WTC11 (cell line): ENCODE measurements at regions not wholly inside any gene's neighbourhood (a gene's known extent, or its start where the extent isn't known, plus 50 kb on each side); places are given as distances from the start of the nearest gene placed in this dataset.

ENCODE experiments used
- ATAC-seq: fragments of 200-7000 bp; cut with Tn5 transposase; 2 replicates; pipeline ENCODE4 v1.10.0; 2021; ENCODE audit warnings: mild to moderate bottlenecking, moderate library complexity
- CTCF ChIA-PET: fragments of 300-600 bp; sonication (Branson Sonifier 250); formaldehyde crosslinking; loops from one replicate; lab custom pipeline; 2021; ENCODE audit warnings: antibody characterized with exemption; lab: Charles Lee
- POLR2A ChIA-PET: fragments of 350-600 bp; sonication (Branson Sonifier 250); formaldehyde crosslinking; loops from one replicate; lab custom pipeline; 2021; ENCODE audit warnings: antibody characterized with exemption; lab: Charles Lee
- DNase-seq: peaks from one replicate; pipeline ENCODE4 v3.0.0; 2021; ENCODE audit warnings: low spot score
- H3K27ac Mint-ChIP-seq: 2 replicates; pipeline ENCODE4 v1.8.0; 2021; ENCODE audit warnings: mixed read lengths
- H3K27me3 Mint-ChIP-seq: 2 replicates; pipeline ENCODE4 v1.8.0; 2021; ENCODE audit warnings: low read depth, mild to moderate bottlenecking, moderate library complexity, mixed read lengths
- H3K36me3 Mint-ChIP-seq: 2 replicates; pipeline ENCODE4 v1.8.0; 2021; ENCODE audit warnings: mixed read lengths
- H3K4me1 Mint-ChIP-seq: 2 replicates; pipeline ENCODE4 v1.8.0; 2022; ENCODE audit warnings: mixed read lengths
- H3K4me3 Mint-ChIP-seq: 2 replicates; pipeline ENCODE4 v1.8.0; 2021; ENCODE audit warnings: mild to moderate bottlenecking, moderate library complexity, mixed read lengths
- H3K9me3 Mint-ChIP-seq: 2 replicates; pipeline ENCODE4 v1.8.0; 2021; ENCODE audit warnings: mixed read lengths
- ATF1 ChIP-seq: sonication (generic); formaldehyde crosslinking; IDR thresholded peaks from 2 replicates; pipeline ENCODE4 v1.8.1; 2023; ENCODE audit warnings: mild to moderate bottlenecking, moderate library complexity, missing genetic modification reagents
- ESRRA ChIP-seq: sonication (generic); formaldehyde crosslinking; IDR thresholded peaks from 2 replicates; pipeline ENCODE4 v1.8.1; 2022; ENCODE audit warnings: mild to moderate bottlenecking, missing genetic modification reagents, borderline replicate concordance
- FOXP1 ChIP-seq: sonication (generic); formaldehyde crosslinking; IDR thresholded peaks from 2 replicates; pipeline ENCODE4 v1.8.0; 2022; ENCODE audit warnings: missing genetic modification reagents, mild to moderate bottlenecking, moderate library complexity, borderline replicate concordance
- GABPB1 ChIP-seq: sonication (generic); formaldehyde crosslinking; IDR thresholded peaks from 2 replicates; pipeline ENCODE4 v1.8.1; 2023; ENCODE audit warnings: mild to moderate bottlenecking, missing genetic modification reagents
- GTF2I ChIP-seq: fragments of 250-450 bp; sonication (Bioruptor Pico); conservative IDR thresholded peaks from 2 replicates; pipeline ENCODE4 v1.4.0; 2021; ENCODE audit warnings: mild to moderate bottlenecking
- JAZF1 ChIP-seq: fragments of 250-450 bp; sonication (Bioruptor Pico); IDR thresholded peaks from 2 replicates; pipeline ENCODE4 v1.9.0; 2021; ENCODE audit warnings: moderate library complexity, mild to moderate bottlenecking, inconsistent platforms
- KAT7 ChIP-seq: sonication (generic); formaldehyde crosslinking; IDR thresholded peaks from 2 replicates; pipeline ENCODE4 v1.8.1; 2023; ENCODE audit warnings: missing genetic modification reagents, mild to moderate bottlenecking, borderline replicate concordance
- NFYB ChIP-seq: sonication (generic); formaldehyde crosslinking; conservative IDR thresholded peaks from 2 replicates; pipeline ENCODE4 v1.8.0; 2022; ENCODE audit warnings: low read depth, missing genetic modification reagents
- PRRX2 ChIP-seq: fragments of 250-450 bp; sonication (Bioruptor Pico); IDR thresholded peaks from 2 replicates; pipeline ENCODE4 v1.8.0; 2021; ENCODE audit warnings: mild to moderate bottlenecking
- RORB ChIP-seq: fragments of 250-450 bp; sonication (Bioruptor Pico); IDR thresholded peaks from 2 replicates; pipeline ENCODE4 v1.9.0; 2021; ENCODE audit warnings: mild to moderate bottlenecking
- TCF7 ChIP-seq: sonication (generic); formaldehyde crosslinking; IDR thresholded peaks from 2 replicates; pipeline ENCODE4 v1.8.0; 2022; ENCODE audit warnings: mild to moderate bottlenecking, low read depth, missing genetic modification reagents, moderate library complexity
- TEAD1 ChIP-seq: sonication (generic); formaldehyde crosslinking; IDR thresholded peaks from 2 replicates; pipeline ENCODE4 v1.8.0; 2022; ENCODE audit warnings: mild to moderate bottlenecking, missing genetic modification reagents
- TF ChIP-seq, protein P1 (sequence below): sonication (generic); formaldehyde crosslinking; IDR thresholded peaks from 2 replicates; pipeline ENCODE4 v1.8.1; 2023; ENCODE audit warnings: mild to moderate bottlenecking, moderate library complexity, missing genetic modification reagents
- TF ChIP-seq, protein P2 (sequence below): sonication (generic); formaldehyde crosslinking; IDR thresholded peaks from 2 replicates; pipeline ENCODE4 v1.8.1; 2022; ENCODE audit warnings: low read depth, mild to moderate bottlenecking, moderate library complexity, missing genetic modification reagents, borderline replicate concordance
- TF ChIP-seq, protein P3 (sequence below): sonication (generic); formaldehyde crosslinking; IDR thresholded peaks from 2 replicates; pipeline ENCODE4 v1.8.0; 2023; ENCODE audit warnings: missing genetic modification reagents, mild to moderate bottlenecking, borderline replicate concordance
- TF ChIP-seq, protein P4 (sequence below): sonication (generic); formaldehyde crosslinking; IDR thresholded peaks from 2 replicates; pipeline ENCODE4 v1.8.1; 2022; ENCODE audit warnings: missing genetic modification reagents, borderline replicate concordance
- TF ChIP-seq, protein P5 (sequence below): sonication (generic); formaldehyde crosslinking; IDR thresholded peaks from 2 replicates; pipeline ENCODE4 v1.8.1; 2022; ENCODE audit warnings: low read depth, missing genetic modification reagents, borderline replicate concordance
- TF ChIP-seq, protein P6 (sequence below): sonication (generic); formaldehyde crosslinking; IDR thresholded peaks from 2 replicates; pipeline ENCODE4 v1.8.1; 2023; ENCODE audit warnings: mild to moderate bottlenecking, missing genetic modification reagents, moderate library complexity

DNA sequence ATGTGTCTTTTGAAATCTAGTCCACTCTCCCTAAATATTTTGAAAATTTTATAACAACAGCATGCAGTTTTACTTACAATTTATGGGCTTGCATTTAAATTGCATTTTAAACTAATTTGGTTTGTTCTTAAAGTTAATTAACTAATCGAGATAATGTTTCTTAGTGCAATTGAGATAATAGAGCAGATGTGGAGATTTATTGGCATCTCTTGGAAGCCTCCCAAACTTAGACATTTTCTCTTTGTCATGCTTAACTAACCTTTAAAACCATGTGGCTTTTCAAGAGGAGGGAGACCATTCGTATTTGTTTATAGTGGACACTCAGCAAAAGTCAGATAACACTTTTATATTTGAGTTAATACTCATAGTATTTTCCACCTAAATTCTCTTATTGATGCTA, 887.0 kb upstream of the CELF2 start:
- TF ChIP-seq, protein P1, sequence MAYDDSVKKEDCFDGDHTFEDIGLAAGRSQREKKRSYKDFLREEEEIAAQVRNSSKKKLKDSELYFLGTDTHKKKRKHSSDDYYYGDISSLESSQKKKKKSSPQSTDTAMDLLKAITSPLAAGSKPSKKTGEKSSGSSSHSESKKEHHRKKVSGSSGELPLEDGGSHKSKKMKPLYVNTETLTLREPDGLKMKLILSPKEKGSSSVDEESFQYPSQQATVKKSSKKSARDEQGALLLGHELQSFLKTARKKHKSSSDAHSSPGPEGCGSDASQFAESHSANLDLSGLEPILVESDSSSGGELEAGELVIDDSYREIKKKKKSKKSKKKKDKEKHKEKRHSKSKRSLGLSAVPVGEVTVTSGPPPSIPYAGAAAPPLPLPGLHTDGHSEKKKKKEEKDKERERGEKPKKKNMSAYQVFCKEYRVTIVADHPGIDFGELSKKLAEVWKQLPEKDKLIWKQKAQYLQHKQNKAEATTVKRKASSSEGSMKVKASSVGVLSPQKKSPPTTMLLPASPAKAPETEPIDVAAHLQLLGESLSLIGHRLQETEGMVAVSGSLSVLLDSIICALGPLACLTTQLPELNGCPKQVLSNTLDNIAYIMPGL (CRISPR knock-in tag) = no peak
- TF ChIP-seq NFYB (CRISPR knock-in tag) = no peak
- TF ChIP-seq RORB (CRISPR knock-in tag) = no peak
- TF ChIP-seq, protein P2, sequence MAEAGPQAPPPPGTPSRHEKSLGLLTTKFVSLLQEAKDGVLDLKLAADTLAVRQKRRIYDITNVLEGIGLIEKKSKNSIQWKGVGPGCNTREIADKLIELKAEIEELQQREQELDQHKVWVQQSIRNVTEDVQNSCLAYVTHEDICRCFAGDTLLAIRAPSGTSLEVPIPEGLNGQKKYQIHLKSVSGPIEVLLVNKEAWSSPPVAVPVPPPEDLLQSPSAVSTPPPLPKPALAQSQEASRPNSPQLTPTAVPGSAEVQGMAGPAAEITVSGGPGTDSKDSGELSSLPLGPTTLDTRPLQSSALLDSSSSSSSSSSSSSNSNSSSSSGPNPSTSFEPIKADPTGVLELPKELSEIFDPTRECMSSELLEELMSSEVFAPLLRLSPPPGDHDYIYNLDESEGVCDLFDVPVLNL (CRISPR knock-in tag) = no peak
- TF ChIP-seq, protein P3, sequence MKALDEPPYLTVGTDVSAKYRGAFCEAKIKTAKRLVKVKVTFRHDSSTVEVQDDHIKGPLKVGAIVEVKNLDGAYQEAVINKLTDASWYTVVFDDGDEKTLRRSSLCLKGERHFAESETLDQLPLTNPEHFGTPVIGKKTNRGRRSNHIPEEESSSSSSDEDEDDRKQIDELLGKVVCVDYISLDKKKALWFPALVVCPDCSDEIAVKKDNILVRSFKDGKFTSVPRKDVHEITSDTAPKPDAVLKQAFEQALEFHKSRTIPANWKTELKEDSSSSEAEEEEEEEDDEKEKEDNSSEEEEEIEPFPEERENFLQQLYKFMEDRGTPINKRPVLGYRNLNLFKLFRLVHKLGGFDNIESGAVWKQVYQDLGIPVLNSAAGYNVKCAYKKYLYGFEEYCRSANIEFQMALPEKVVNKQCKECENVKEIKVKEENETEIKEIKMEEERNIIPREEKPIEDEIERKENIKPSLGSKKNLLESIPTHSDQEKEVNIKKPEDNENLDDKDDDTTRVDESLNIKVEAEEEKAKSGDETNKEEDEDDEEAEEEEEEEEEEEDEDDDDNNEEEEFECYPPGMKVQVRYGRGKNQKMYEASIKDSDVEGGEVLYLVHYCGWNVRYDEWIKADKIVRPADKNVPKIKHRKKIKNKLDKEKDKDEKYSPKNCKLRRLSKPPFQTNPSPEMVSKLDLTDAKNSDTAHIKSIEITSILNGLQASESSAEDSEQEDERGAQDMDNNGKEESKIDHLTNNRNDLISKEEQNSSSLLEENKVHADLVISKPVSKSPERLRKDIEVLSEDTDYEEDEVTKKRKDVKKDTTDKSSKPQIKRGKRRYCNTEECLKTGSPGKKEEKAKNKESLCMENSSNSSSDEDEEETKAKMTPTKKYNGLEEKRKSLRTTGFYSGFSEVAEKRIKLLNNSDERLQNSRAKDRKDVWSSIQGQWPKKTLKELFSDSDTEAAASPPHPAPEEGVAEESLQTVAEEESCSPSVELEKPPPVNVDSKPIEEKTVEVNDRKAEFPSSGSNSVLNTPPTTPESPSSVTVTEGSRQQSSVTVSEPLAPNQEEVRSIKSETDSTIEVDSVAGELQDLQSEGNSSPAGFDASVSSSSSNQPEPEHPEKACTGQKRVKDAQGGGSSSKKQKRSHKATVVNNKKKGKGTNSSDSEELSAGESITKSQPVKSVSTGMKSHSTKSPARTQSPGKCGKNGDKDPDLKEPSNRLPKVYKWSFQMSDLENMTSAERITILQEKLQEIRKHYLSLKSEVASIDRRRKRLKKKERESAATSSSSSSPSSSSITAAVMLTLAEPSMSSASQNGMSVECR = no peak
- TF ChIP-seq PRRX2 (CRISPR knock-in tag) = no peak
- no peak for TF ChIP-seq ATF1 (CRISPR knock-in tag)
- TF ChIP-seq JAZF1 (CRISPR knock-in tag) = no peak
- TF ChIP-seq ESRRA (CRISPR knock-in tag) = no peak
- TF ChIP-seq, protein P4, sequence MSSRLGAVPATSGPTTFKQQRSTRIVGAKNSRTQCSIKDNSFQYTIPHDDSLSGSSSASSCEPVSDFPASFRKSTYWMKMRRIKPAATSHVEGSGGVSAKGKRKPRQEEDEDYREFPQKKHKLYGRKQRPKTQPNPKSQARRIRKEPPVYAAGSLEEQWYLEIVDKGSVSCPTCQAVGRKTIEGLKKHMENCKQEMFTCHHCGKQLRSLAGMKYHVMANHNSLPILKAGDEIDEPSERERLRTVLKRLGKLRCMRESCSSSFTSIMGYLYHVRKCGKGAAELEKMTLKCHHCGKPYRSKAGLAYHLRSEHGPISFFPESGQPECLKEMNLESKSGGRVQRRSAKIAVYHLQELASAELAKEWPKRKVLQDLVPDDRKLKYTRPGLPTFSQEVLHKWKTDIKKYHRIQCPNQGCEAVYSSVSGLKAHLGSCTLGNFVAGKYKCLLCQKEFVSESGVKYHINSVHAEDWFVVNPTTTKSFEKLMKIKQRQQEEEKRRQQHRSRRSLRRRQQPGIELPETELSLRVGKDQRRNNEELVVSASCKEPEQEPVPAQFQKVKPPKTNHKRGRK (CRISPR knock-in tag) = no peak
- no peak for TF ChIP-seq FOXP1 (CRISPR knock-in tag)
- no peak for TF ChIP-seq KAT7 (CRISPR knock-in tag)
- no peak for TF ChIP-seq TCF7 (CRISPR knock-in tag)
- TF ChIP-seq, protein P5, sequence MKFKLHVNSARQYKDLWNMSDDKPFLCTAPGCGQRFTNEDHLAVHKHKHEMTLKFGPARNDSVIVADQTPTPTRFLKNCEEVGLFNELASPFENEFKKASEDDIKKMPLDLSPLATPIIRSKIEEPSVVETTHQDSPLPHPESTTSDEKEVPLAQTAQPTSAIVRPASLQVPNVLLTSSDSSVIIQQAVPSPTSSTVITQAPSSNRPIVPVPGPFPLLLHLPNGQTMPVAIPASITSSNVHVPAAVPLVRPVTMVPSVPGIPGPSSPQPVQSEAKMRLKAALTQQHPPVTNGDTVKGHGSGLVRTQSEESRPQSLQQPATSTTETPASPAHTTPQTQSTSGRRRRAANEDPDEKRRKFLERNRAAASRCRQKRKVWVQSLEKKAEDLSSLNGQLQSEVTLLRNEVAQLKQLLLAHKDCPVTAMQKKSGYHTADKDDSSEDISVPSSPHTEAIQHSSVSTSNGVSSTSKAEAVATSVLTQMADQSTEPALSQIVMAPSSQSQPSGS (CRISPR knock-in tag) = no peak
- Mint-ChIP-seq H3K9me3 (peaks cover 10% of the 10 kb centered on the region), H3K27me3 (no peaks in the 10 kb centered on the region), H3K36me3 (peaks cover 2% of the 10 kb centered on the region; the same call in 1 of the 2 replicates), H3K4me3 (no peak overlapping the region), H3K4me1 (peaks cover 4% of the 10 kb centered on the region), H3K27ac (no peak overlapping the region)
- DNase-seq (no peak), ATAC-seq (no peak)
- ChIA-PET CTCF (no interaction called here), POLR2A (no interaction called here)

DNA sequence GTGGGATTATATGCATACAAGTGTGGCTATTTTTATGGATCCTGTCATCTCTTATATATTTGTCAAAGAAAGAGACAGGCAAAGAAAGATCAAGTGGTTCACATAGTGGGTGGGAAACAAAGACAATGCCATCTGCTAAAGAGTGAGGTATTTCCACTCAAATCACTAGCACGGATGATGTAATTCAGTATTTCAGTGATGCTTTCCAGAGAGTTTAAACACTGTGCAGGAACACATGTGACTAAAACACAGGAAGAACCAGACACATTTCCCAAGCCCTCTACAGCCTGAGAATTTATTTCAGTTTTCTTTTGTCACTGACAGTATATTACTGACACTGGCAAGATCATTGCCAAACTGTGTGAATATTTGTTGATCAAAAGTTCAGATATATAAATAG, 885.7 kb upstream of the CELF2 start:
- ChIA-PET CTCF (no interaction called here), POLR2A (no interaction called here)
- TF ChIP-seq, protein P6, sequence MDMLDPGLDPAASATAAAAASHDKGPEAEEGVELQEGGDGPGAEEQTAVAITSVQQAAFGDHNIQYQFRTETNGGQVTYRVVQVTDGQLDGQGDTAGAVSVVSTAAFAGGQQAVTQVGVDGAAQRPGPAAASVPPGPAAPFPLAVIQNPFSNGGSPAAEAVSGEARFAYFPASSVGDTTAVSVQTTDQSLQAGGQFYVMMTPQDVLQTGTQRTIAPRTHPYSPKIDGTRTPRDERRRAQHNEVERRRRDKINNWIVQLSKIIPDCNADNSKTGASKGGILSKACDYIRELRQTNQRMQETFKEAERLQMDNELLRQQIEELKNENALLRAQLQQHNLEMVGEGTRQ (CRISPR knock-in tag) = no peak
- TF ChIP-seq, protein P3 = no peak
- TF ChIP-seq GABPB1 (no peak), TEAD1 (CRISPR knock-in tag) (no peak), GTF2I (CRISPR knock-in tag) (no peak)
- DNase-seq (no peak), ATAC-seq (no peak)
- Mint-ChIP-seq H3K4me3 (no peak overlapping the region), H3K9me3 (peaks cover 2% of the 10 kb centered on the region), H3K4me1 (peaks cover 4% of the 10 kb centered on the region), H3K27ac (no peak overlapping the region), H3K27me3 (no peaks in the 10 kb centered on the region), H3K36me3 (no peaks in the 10 kb centered on the region)
